IPS-20b (cell line): ENCODE measurements at regions not wholly inside any gene's neighbourhood (a gene's known extent, or its start where the extent isn't known, plus 50 kb on each side); places are given as distances from the start of the nearest gene placed in this dataset.
"Not testable (repeated sequence)": the region's sequence is repeated elsewhere in the genome, so short reads cannot be mapped to it uniquely, and the experiment has no call there.

Source experiments
- H3K27ac ChIP-seq: one replicate; pipeline ENCODE4 v1.5.1; 2013; ENCODE audit warnings: low read length
- H3K27me3 ChIP-seq: 2 replicates; pipeline ENCODE4 v1.6.1; 2013; ENCODE audit warnings: mild to moderate bottlenecking, low read length, inconsistent platforms; ENCODE audit not compliant: insufficient read depth
- H3K36me3 ChIP-seq: 2 replicates; pipeline ENCODE4 v1.6.1; 2013; ENCODE audit warnings: low read depth, mild to moderate bottlenecking, inconsistent platforms, low read length, moderate library complexity; ENCODE audit not compliant: insufficient read depth
- H3K4me1 ChIP-seq: 2 replicates; pipeline ENCODE4 v1.6.1; 2013; ENCODE audit warnings: mild to moderate bottlenecking, control low read depth, inconsistent platforms, low read length, moderate library complexity; ENCODE audit not compliant: insufficient read depth
- H3K4me3 ChIP-seq: 2 replicates; pipeline ENCODE4 v1.5.1; 2013; ENCODE audit warnings: mild to moderate bottlenecking, low read length, inconsistent platforms
- H3K9ac ChIP-seq: 2 replicates; pipeline ENCODE4 v1.6.1; 2013; ENCODE audit warnings: low read depth, mild to moderate bottlenecking, inconsistent platforms, low read length, moderate library complexity
- H3K9me3 ChIP-seq: 2 replicates; pipeline ENCODE4 v1.6.1; 2013; ENCODE audit warnings: mild to moderate bottlenecking, low read depth, low read length, inconsistent platforms; ENCODE audit not compliant: insufficient read depth

DNA sequence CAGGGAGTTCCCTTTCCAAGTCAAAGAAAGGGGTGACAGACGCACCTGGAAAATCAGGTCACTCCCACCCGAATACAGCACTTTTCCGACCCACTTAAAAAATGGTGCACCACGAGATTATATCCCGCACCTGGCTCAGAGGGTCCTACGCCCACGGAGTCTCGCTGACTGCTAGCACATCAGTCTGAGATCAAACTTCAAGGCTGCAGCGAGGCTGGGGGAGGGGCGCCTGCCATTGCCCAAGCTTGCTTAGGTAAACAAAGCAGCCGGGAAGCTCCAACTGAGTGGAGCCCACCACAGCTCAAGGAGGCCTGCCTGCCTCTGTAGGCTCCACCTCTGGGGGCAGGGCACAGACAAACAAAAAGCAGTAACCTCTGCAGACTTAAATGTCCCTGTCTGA, 277.8 kb upstream of the ARHGAP42 start:
- H3K27ac ChIP-seq, H3K4me3 ChIP-seq, H3K36me3 ChIP-seq, H3K9me3 ChIP-seq, H3K9ac ChIP-seq, H3K27me3 ChIP-seq, H3K4me1 ChIP-seq: not testable (repeated sequence)

DNA sequence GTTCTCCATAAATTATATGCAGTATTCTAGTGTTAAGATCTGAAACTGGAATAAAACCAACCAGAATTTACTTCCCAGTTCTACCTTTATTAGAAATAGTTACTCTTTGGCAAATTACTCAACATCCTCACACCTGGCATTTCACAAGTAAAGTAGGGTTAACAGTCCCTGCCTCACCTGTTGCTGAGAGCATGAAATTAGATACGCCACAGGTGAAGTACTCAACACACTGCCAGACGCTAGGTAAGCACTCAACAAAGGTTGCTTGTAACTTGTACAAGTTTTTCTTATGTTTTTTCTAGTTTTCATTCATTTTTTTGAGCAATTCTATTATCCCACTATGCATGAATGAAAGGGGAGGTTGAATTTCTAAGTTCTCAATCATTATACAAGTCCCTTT, 267.6 kb upstream of the ARHGAP42 start:
- H3K36me3 ChIP-seq: no peaks in the 10 kb centered on the region
- H3K4me1 ChIP-seq: no peaks in the 10 kb centered on the region
- no peak overlapping the region for H3K4me3 ChIP-seq
- peaks cover 11% of the 10 kb centered on the region for H3K9me3 ChIP-seq
- no peaks in the 10 kb centered on the region for H3K27me3 ChIP-seq
- no peak overlapping the region for H3K9ac ChIP-seq
- H3K27ac ChIP-seq: no peak overlapping the region

DNA sequence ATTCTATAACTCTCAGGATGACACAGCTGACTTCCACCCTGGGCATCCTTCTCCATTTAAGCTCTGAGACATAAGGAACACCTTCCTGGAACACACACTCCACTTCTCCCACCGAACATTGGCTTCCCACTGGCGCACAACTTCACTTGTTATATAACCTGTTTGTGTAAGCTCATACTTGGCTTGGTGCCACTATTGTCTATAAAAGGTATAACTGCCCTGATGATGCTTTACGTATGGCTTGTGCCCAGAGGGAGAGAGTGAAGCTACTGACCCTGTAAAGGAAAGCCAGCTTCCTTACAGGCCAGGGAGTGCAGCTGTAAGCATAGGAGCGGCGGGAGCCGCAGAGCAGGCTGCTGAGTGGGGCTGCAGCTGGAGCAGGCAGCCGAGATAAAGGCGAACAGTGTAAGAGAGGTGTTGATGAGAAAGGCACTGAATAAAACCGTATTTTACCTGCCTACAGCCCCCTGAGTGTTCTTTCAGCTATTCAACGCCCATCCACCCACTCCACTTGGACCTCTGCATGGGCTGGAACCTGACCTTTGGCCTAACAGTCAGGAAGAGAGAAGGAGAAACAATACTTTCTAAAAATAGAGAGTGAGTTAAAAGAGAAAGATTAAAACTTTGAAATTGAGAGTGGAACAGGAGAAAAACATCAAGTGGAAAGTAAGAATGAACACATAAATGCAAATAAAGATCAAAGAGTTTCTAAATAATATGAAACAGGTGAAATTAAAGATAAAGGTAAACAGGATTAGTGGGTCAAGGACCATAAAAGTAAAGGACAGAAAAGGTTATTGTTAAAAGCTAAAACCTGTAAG, 252.1 kb upstream of the ARHGAP42 start:
- Histone ChIP-seq H3K27ac (no peak overlapping the region), H3K4me1 (peaks cover 3% of the 10 kb centered on the region; the same call in 1 of the 2 replicates), H3K4me3 (no peak overlapping the region), H3K27me3 (no peaks in the 10 kb centered on the region), H3K9me3 (no peaks in the 10 kb centered on the region), H3K36me3 (no peaks in the 10 kb centered on the region), H3K9ac (no peak overlapping the region)

DNA sequence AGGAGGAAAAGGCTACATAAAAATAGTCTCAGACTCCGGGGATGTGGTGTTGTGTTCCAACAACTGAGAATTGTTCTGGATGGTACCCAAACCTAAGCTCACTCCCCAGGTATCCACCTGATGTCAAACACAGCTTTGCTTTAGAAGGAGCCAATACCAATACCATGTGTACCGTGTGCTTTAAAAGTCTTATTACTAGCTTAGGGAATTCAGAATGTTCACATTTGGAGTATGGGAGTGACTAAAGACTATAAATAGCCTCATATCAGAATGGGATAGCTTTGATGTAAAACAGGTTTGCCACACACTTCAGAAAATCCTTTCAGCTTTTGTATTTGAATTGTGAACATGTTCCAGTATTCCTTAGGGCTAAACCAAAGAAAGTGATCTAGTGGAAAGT, 248.7 kb upstream of the ARHGAP42 start:
- Histone ChIP-seq H3K36me3 (no peaks in the 10 kb centered on the region), H3K9ac (no peak overlapping the region), H3K4me1 (peaks cover 3% of the 10 kb centered on the region; the same call in 1 of the 2 replicates), H3K27me3 (no peaks in the 10 kb centered on the region), H3K4me3 (no peak overlapping the region), H3K27ac (no peak overlapping the region), H3K9me3 (no peaks in the 10 kb centered on the region)

DNA sequence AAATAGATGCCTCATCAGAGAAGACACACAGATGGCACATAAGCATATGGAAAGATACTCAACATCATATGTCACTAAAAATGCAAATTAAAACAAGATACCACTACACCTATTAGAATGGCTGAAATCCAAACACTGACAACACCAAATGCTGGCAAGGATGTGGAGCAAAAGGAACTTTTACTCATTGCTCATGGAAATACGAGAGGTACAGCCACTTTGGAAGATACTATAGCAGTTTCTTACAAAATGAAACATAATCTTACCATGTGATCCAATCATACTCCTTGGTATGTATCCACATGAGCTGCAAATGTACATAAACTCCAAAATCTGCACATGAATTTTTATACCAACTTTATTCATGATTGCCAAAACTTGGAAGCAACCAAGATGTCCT, 246.0 kb upstream of the ARHGAP42 start:
- no peak overlapping the region for H3K27ac ChIP-seq
- H3K4me1 ChIP-seq: no peaks in the 10 kb centered on the region
- H3K36me3 ChIP-seq: no peaks in the 10 kb centered on the region
- H3K9ac ChIP-seq: no peak overlapping the region
- H3K9me3 ChIP-seq: no peaks in the 10 kb centered on the region
- H3K4me3 ChIP-seq: no peak overlapping the region
- no peaks in the 10 kb centered on the region for H3K27me3 ChIP-seq

DNA sequence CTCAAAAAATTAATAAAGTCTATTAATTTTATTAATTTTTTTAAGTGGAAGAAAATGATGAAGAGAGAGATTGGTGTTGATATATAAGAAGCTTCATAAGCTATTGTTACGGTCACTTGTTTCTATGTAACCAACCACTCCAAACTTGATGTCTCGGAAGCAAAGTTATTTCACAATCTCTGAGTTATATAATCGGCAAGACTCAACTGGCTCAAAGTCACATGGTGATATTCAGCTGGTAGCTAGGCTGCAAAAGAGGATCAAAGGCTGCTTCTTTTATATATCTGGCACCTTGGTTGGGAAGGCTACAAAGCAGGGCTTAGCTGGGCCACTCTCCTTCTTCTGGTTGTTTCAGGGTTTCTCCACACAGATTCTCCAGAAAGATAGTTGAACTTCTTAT, 245.1 kb upstream of the ARHGAP42 start:
- Histone ChIP-seq H3K27me3 (no peaks in the 10 kb centered on the region), H3K9me3 (no peaks in the 10 kb centered on the region), H3K9ac (no peak overlapping the region), H3K36me3 (no peaks in the 10 kb centered on the region), H3K27ac (no peak overlapping the region), H3K4me3 (no peak overlapping the region), H3K4me1 (no peaks in the 10 kb centered on the region)

DNA sequence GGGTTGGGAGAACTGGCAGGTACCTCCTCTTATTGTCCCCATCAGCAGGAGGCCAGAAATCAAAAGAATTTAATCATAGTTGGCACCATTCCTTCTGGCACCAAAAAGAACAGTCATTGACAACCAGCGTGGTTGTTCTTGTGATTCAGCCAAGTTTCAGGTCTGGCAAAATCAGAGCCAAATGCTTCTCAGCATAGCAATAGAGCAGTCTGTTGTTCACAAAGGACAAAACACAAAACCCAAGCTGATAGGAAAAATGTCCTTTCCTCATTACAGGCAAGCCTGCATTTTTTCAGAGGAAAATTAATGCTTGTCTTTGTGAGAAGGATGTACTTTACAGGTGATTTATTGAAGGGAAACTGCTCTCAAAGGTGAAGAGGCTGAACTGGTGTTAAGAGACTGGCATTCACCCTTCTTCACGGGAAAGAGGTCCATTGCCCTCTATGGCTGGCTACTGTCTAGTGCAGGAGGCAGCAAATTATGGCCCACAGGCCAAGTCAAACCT, 241.8 kb upstream of the ARHGAP42 start:
- Histone ChIP-seq H3K9ac (no peak overlapping the region), H3K9me3 (no peaks in the 10 kb centered on the region), H3K27me3 (no peaks in the 10 kb centered on the region), H3K27ac (no peak overlapping the region), H3K36me3 (no peaks in the 10 kb centered on the region), H3K4me3 (no peak overlapping the region), H3K4me1 (no peaks in the 10 kb centered on the region)

DNA sequence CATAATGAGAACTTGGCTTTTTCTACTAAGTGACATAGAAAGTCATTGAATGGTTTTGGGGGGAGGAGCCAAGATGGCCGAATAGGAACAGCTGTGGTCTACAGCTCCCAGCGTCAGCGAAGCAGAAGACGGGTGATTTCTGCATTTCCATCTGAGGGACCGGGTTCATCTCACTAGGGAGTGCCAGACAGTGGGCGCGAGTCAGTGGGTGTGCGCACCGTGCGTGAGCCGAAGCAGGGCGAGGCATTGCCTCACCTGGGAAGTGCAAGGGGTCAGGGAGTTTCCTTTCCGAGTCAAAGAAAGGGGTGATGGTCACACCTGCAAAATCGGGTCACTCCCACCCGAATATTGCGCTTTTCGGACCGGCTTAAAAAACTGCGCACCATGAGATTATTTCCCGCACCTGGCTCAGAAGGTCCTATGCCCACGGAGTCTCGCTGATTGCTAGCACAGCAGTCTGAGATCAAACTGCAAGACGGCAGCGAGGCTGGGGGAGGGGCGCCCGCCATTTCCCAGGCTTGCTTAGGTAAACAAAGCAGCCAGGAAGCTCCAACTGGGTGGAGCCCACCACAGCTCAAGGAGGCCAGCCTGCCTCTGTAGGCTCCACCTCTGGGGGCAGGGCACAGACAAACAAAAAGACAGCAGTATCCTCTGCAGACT, 235.2 kb upstream of the ARHGAP42 start:
- not testable (repeated sequence) for H3K4me3 ChIP-seq, H3K9me3 ChIP-seq, H3K27me3 ChIP-seq, H3K36me3 ChIP-seq, H3K27ac ChIP-seq, H3K9ac ChIP-seq, H3K4me1 ChIP-seq

DNA sequence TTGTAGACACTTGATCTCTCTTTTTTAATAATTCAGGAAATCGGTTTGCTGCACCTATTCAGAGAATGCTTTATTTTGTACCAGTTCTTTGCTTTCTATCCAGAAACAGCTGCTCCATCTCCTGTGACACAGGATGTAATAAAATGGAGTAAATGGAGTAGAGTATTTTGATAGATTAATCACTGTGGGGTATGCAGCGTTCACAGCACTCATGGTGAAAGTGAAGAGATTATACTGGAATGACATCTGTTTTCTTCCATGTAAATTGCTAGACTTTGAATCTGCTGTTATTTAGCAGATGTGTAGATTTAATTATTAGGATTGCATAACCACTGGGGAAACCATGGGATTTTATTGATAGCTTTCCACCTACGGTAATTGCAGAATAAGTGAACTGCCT, 227.3 kb upstream of the ARHGAP42 start:
- Histone ChIP-seq H3K4me1 (no peaks in the 10 kb centered on the region), H3K27ac (no peak overlapping the region), H3K36me3 (no peaks in the 10 kb centered on the region)

DNA sequence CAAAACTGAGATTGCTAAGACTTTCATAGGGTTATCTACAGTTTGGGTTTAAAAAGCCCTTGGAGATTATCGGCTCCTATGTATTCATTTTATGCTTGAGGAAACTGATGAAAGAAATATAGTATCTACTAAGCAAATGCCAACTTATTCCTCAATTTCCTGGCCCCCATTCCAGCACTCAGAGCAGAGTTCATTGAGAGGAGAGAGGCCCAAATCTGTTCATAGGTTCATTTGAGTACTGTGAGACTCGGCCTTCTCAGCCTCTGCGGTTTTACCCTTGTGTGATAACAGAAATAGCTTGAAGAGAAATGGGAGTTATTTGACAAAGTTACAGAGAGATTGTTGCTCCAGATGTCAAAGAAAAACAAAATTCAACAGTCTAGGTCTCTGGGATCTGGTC, 226.7 kb upstream of the ARHGAP42 start:
- H3K4me1 ChIP-seq: no peaks in the 10 kb centered on the region
- no peaks in the 10 kb centered on the region for H3K27me3 ChIP-seq
- H3K27ac ChIP-seq: no peak overlapping the region
- H3K36me3 ChIP-seq: no peaks in the 10 kb centered on the region
- no peak overlapping the region for H3K9ac ChIP-seq
- H3K9me3 ChIP-seq: no peaks in the 10 kb centered on the region
- no peak overlapping the region for H3K4me3 ChIP-seq

More for the DNA sequence above, 227.3 kb upstream of the ARHGAP42 start:
- Histone ChIP-seq H3K27me3 (no peaks in the 10 kb centered on the region), H3K9ac (no peak overlapping the region), H3K9me3 (no peaks in the 10 kb centered on the region), H3K4me3 (no peak overlapping the region)

DNA sequence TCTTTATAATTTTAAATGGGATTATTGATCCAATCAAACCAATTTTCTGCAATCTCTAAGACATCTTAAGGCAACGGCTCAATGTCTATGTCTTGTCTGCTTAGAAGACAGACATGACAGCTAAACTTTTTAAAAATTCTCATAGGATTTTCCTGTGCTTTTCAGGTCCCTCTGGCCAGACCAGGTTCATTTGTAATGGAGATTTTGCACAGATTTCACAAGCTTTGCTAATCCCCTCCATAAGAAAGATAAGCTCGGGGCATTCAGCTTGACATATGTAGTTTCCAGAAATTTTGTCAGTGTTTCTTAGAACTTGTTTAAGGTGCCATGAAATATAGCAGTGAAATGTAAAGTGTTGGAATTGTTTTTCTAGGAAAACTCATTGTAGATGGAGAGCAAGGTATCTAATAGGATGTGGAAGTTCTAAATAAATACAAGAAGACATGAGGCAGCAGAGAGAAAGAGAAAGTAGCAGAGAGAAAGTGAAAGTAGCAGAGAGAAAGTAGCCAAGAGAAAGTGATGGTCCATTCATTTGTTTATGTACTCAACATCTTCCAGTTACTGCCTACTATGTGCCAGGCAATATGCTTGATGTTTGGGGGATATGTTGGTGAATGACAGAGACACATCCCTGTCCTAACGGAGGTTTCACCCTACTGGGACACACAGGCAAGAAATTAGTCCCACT, 219.1 kb upstream of the ARHGAP42 start:
- Histone ChIP-seq H3K9ac (no peak overlapping the region), H3K9me3 (no peaks in the 10 kb centered on the region), H3K4me1 (no peaks in the 10 kb centered on the region), H3K27me3 (no peaks in the 10 kb centered on the region), H3K36me3 (no peaks in the 10 kb centered on the region), H3K4me3 (no peak overlapping the region), H3K27ac (no peak overlapping the region)

DNA sequence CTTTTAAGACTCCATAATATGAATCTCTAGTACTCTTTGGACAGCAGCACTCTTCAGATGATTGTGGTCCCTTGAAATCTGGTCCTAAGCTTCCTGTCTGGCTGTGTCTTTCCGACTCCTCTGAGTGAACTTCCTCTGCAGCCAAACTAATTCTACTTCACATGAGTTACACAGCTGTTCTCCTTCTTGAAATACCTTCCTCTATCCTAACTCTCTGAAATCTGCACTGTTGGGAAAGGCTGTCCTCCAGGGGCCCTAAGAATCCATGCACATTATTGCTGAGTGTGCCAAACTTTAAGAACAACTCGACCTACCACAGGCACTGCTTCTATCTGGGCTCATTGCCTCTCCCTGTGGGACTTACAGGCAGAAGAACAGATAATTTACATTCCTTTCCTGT, 217.3 kb upstream of the ARHGAP42 start:
- Histone ChIP-seq H3K36me3 (no peaks in the 10 kb centered on the region), H3K9ac (no peak overlapping the region), H3K27ac (no peak overlapping the region), H3K4me1 (no peaks in the 10 kb centered on the region), H3K9me3 (no peaks in the 10 kb centered on the region), H3K4me3 (no peak overlapping the region), H3K27me3 (no peaks in the 10 kb centered on the region)
